OCI-LY3 (cell line): ENCODE measurements at regions not wholly inside any gene's neighbourhood (a gene's known extent, or its start where the extent isn't known, plus 50 kb on each side); places are given as distances from the start of the nearest gene placed in this dataset.

Experiments used
- CTCF ChIP-seq: fragments of 200-600, 300-600 bp; sonication (generic); IDR thresholded peaks from 2 replicates; pipeline ENCODE4 v1.5.1; 2014; ENCODE audit warnings: antibody characterized with exemption, low read length, low read depth
- EZH2phosphoT487 ChIP-seq: fragments of 200-600 bp; shearing (Covaris generic); IDR thresholded peaks from 2 replicates; pipeline ENCODE4 v1.6.1; 2018; ENCODE audit warnings: antibody characterized with exemption, mixed run types, low read depth

DNA sequence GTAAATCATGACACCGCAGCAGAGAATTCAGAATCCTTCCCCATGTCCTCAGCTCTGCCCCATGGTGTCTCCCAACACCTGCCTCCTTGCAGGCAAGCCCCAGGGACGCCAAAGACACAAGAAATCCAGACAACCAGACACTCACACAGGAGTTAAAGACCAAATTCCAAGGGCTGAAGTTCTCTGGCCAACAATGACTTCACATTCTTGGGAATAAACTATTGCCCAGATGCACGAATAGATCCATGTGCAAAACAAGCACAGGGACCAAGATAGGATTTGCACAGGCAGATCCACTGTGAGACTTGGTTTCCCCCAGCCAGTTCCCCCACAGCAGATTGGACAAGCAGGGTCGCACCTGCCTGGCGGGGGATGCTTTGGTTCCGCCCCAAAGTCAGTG is 246.7 kb downstream of the SOD2 start:
- TF ChIP-seq CTCF, result no peak
- TF ChIP-seq EZH2phosphoT487, result no peak
